CD1c-positive myeloid dendritic cell (primary cell): ENCODE measurements at regions not wholly inside any gene's neighbourhood (a gene's known extent, or its start where the extent isn't known, plus 50 kb on each side); places are given as distances from the start of the nearest gene placed in this dataset.

ENCODE experiments used
- DNase-seq: peaks from one replicate; pipeline ENCODE4 v3.0.0-alpha.2; 2016; ENCODE audit errors: extremely low spot score

- no peak for DNase-seq
Observed at GRCh38 chr2:150977296-150977695, 284.4 kb downstream of the RBM43 start.

- no peak for DNase-seq
Observed at GRCh38 chr2:150976604-150977003, 285.1 kb downstream of the RBM43 start.

- no peak for DNase-seq
Observed at GRCh38 chr2:150974864-150975263, 286.8 kb downstream of the RBM43 start.

- no peak for DNase-seq
Observed at GRCh38 chr2:150974234-150974633, 287.4 kb downstream of the RBM43 start.

- DNase-seq, result no peak
Observed at GRCh38 chr2:150971910-150972309, 289.8 kb downstream of the RBM43 start.

- no peak for DNase-seq
Observed at GRCh38 chr2:150963336-150963735, 298.3 kb downstream of the RBM43 start.

- DNase-seq, result no peak
Observed at GRCh38 chr2:150955231-150955630, 306.4 kb downstream of the RBM43 start.

- no peak for DNase-seq
Observed at GRCh38 chr2:150946831-150947230, 314.8 kb downstream of the RBM43 start.

- no peak for DNase-seq
Observed at GRCh38 chr2:150944315-150944714, 317.3 kb downstream of the RBM43 start.

GRCh38 chr2:150939087-150939486 is 322.6 kb downstream of the RBM43 start:
- DNase-seq, result no peak

GRCh38 chr2:150938527-150938926 is 323.1 kb downstream of the RBM43 start:
- DNase-seq, result no peak

- no peak for DNase-seq
Observed at GRCh38 chr2:150937030-150937429, 324.6 kb downstream of the RBM43 start.

GRCh38 chr2:150931451-150931850 is 330.2 kb downstream of the RBM43 start:
- DNase-seq, result no peak

GRCh38 chr2:150925611-150926010 is 336.1 kb downstream of the RBM43 start:
- no peak for DNase-seq

GRCh38 chr2:150924878-150925277 is 336.8 kb downstream of the RBM43 start:
- no peak for DNase-seq

- no peak for DNase-seq
Observed at GRCh38 chr2:150919901-150920300, 341.8 kb downstream of the RBM43 start.

GRCh38 chr2:150917961-150918713 is 343.5 kb downstream of the RBM43 start:
- no peak for DNase-seq

GRCh38 chr2:150916467-150917396 is 344.9 kb downstream of the RBM43 start:
- DNase-seq, result no peak

- peak; percentile 32 for DNase-seq
Observed at GRCh38 chr2:150911766-150912280, 349.8 kb downstream of the RBM43 start.

GRCh38 chr2:150909613-150910012 is 352.1 kb downstream of the RBM43 start:
- DNase-seq, result no peak

GRCh38 chr2:150909090-150909489 is 352.6 kb downstream of the RBM43 start:
- no peak for DNase-seq

- no peak for DNase-seq
Observed at GRCh38 chr2:150907466-150907865, 354.2 kb downstream of the RBM43 start.

GRCh38 chr2:150903461-150903860 is 358.2 kb downstream of the RBM43 start:
- DNase-seq, result no peak
